ENCODE measurements at regions not wholly inside any gene's neighbourhood (a gene's known extent, or its start where the extent isn't known, plus 50 kb on each side); places are given as distances from the start of the nearest gene placed in this dataset.
"Not testable (repeated sequence)": the region's sequence is repeated elsewhere in the genome, so short reads cannot be mapped to it uniquely, and the experiment has no call there.

- H3K36me3 ChIP-seq (ENCODE audit: low read depth); H3K4me3 ChIP-seq (ENCODE audit: severe bottlenecking); ATAC-seq (ENCODE audit: low read depth); H3K4me1 ChIP-seq (ENCODE audit: insufficient read depth, poor library complexity, severe bottlenecking); H3K27me3 ChIP-seq (ENCODE audit: insufficient read depth, poor library complexity, severe bottlenecking); DNase-seq (ENCODE audit: low spot score); H3K27ac ChIP-seq (ENCODE audit: poor library complexity, severe bottlenecking); H3K9me3 ChIP-seq (ENCODE audit: severe bottlenecking): not testable (repeated sequence)
Measured at GRCh38 chr3:198139513-198140167, 179.6 kb downstream of the LMLN start.

- H3K9me3 ChIP-seq (ENCODE audit: severe bottlenecking); H3K4me3 ChIP-seq (ENCODE audit: severe bottlenecking); DNase-seq (ENCODE audit: low spot score); H3K36me3 ChIP-seq (ENCODE audit: low read depth); H3K4me1 ChIP-seq (ENCODE audit: insufficient read depth, poor library complexity, severe bottlenecking); ATAC-seq (ENCODE audit: low read depth); H3K27ac ChIP-seq (ENCODE audit: poor library complexity, severe bottlenecking); H3K27me3 ChIP-seq (ENCODE audit: insufficient read depth, poor library complexity, severe bottlenecking): not testable (repeated sequence)
Measured at GRCh38 chr3:198143300-198144137, 183.5 kb downstream of the LMLN start.

- not testable (repeated sequence) for H3K27me3 ChIP-seq (ENCODE audit: insufficient read depth, poor library complexity, severe bottlenecking); H3K4me1 ChIP-seq (ENCODE audit: insufficient read depth, poor library complexity, severe bottlenecking); ATAC-seq (ENCODE audit: low read depth); H3K27ac ChIP-seq (ENCODE audit: poor library complexity, severe bottlenecking); H3K4me3 ChIP-seq (ENCODE audit: severe bottlenecking); H3K36me3 ChIP-seq (ENCODE audit: low read depth); DNase-seq (ENCODE audit: low spot score); H3K9me3 ChIP-seq (ENCODE audit: severe bottlenecking)
Measured at GRCh38 chr3:198145231-198145784, 185.3 kb downstream of the LMLN start.

- not testable (repeated sequence) for H3K27ac ChIP-seq (ENCODE audit: poor library complexity, severe bottlenecking); H3K4me3 ChIP-seq (ENCODE audit: severe bottlenecking); H3K4me1 ChIP-seq (ENCODE audit: insufficient read depth, poor library complexity, severe bottlenecking); H3K9me3 ChIP-seq (ENCODE audit: severe bottlenecking); DNase-seq (ENCODE audit: low spot score); H3K27me3 ChIP-seq (ENCODE audit: insufficient read depth, poor library complexity, severe bottlenecking); H3K36me3 ChIP-seq (ENCODE audit: low read depth)
- ATAC-seq (ENCODE audit: low read depth) = peak; percentile 84
Measured at GRCh38 chr3:198146070-198146469, 186.1 kb downstream of the LMLN start.

- not testable (repeated sequence) for H3K27ac ChIP-seq (ENCODE audit: poor library complexity, severe bottlenecking); H3K9me3 ChIP-seq (ENCODE audit: severe bottlenecking); H3K36me3 ChIP-seq (ENCODE audit: low read depth); H3K4me1 ChIP-seq (ENCODE audit: insufficient read depth, poor library complexity, severe bottlenecking); H3K4me3 ChIP-seq (ENCODE audit: severe bottlenecking); H3K27me3 ChIP-seq (ENCODE audit: insufficient read depth, poor library complexity, severe bottlenecking); DNase-seq (ENCODE audit: low spot score); ATAC-seq (ENCODE audit: low read depth)
Measured at GRCh38 chr3:198146559-198147164, 186.6 kb downstream of the LMLN start.

GRCh38 chr3:198147213-198147612 is 187.2 kb downstream of the LMLN start:
- not testable (repeated sequence) for H3K27ac ChIP-seq (ENCODE audit: poor library complexity, severe bottlenecking); H3K4me1 ChIP-seq (ENCODE audit: insufficient read depth, poor library complexity, severe bottlenecking); H3K4me3 ChIP-seq (ENCODE audit: severe bottlenecking); H3K27me3 ChIP-seq (ENCODE audit: insufficient read depth, poor library complexity, severe bottlenecking); DNase-seq (ENCODE audit: low spot score); H3K9me3 ChIP-seq (ENCODE audit: severe bottlenecking); H3K36me3 ChIP-seq (ENCODE audit: low read depth); ATAC-seq (ENCODE audit: low read depth)

GRCh38 chr3:198147993-198148392 is 188.0 kb downstream of the LMLN start:
- not testable (repeated sequence) for ATAC-seq (ENCODE audit: low read depth); DNase-seq (ENCODE audit: low spot score); H3K9me3 ChIP-seq (ENCODE audit: severe bottlenecking); H3K27ac ChIP-seq (ENCODE audit: poor library complexity, severe bottlenecking); H3K4me3 ChIP-seq (ENCODE audit: severe bottlenecking); H3K4me1 ChIP-seq (ENCODE audit: insufficient read depth, poor library complexity, severe bottlenecking); H3K36me3 ChIP-seq (ENCODE audit: low read depth); H3K27me3 ChIP-seq (ENCODE audit: insufficient read depth, poor library complexity, severe bottlenecking)

GRCh38 chr3:198149904-198150303 is 189.9 kb downstream of the LMLN start:
- not testable (repeated sequence) for ATAC-seq (ENCODE audit: low read depth); H3K36me3 ChIP-seq (ENCODE audit: low read depth); H3K4me1 ChIP-seq (ENCODE audit: insufficient read depth, poor library complexity, severe bottlenecking); H3K27me3 ChIP-seq (ENCODE audit: insufficient read depth, poor library complexity, severe bottlenecking); H3K4me3 ChIP-seq (ENCODE audit: severe bottlenecking); H3K27ac ChIP-seq (ENCODE audit: poor library complexity, severe bottlenecking); H3K9me3 ChIP-seq (ENCODE audit: severe bottlenecking); DNase-seq (ENCODE audit: low spot score)

GRCh38 chr3:198151867-198152266 is 191.8 kb downstream of the LMLN start:
- H3K36me3 ChIP-seq (ENCODE audit: low read depth); H3K4me1 ChIP-seq (ENCODE audit: insufficient read depth, poor library complexity, severe bottlenecking); H3K27ac ChIP-seq (ENCODE audit: poor library complexity, severe bottlenecking); H3K4me3 ChIP-seq (ENCODE audit: severe bottlenecking); ATAC-seq (ENCODE audit: low read depth); H3K9me3 ChIP-seq (ENCODE audit: severe bottlenecking); H3K27me3 ChIP-seq (ENCODE audit: insufficient read depth, poor library complexity, severe bottlenecking); DNase-seq (ENCODE audit: low spot score): not testable (repeated sequence)

- not testable (repeated sequence) for ATAC-seq (ENCODE audit: low read depth); H3K4me3 ChIP-seq (ENCODE audit: severe bottlenecking); DNase-seq (ENCODE audit: low spot score)
Measured at GRCh38 chr3:198155771-198156170, 195.8 kb downstream of the LMLN start.

More at GRCh38 chr3:198155771-198156170, 195.8 kb downstream of the LMLN start:
- not testable (repeated sequence) for H3K27me3 ChIP-seq (ENCODE audit: insufficient read depth, poor library complexity, severe bottlenecking); H3K4me1 ChIP-seq (ENCODE audit: insufficient read depth, poor library complexity, severe bottlenecking); H3K27ac ChIP-seq (ENCODE audit: poor library complexity, severe bottlenecking); H3K9me3 ChIP-seq (ENCODE audit: severe bottlenecking); H3K36me3 ChIP-seq (ENCODE audit: low read depth)

Data from RWPE2 (cell line).